Naive B cell (primary cell): ENCODE measurements at regions not wholly inside any gene's neighbourhood (a gene's known extent, or its start where the extent isn't known, plus 50 kb on each side); places are given as distances from the start of the nearest gene placed in this dataset.

Experiments
- ATAC-seq, 2 donors: fragments of 150-1000 bp; cut with Tn5 transposase; 2 replicates each; pipeline ENCODE4 v1.10.0; 2021; ENCODE audit warnings: low read depth in 2 of 2, mild to moderate bottlenecking in 2 of 2, moderate library complexity in 2 of 2
- DNase-seq: peaks from one replicate; pipeline ENCODE4 v3.0.0; 2022
- H3K27ac Mint-ChIP-seq, 6 donors: one replicate each; pipeline ENCODE4 v1.8.0; 2020 to 2022; ENCODE audit warnings: mild to moderate bottlenecking in 6 of 6, mixed read lengths in 6 of 6, moderate library complexity in 5 of 6, inconsistent platforms in 2 of 6
- H3K27me3 Mint-ChIP-seq, 3 donors: one replicate each; pipeline ENCODE4 v1.8.0; 2021 to 2022; ENCODE audit warnings: mixed read lengths in 3 of 3, mild to moderate bottlenecking in 1 of 3
- H3K36me3 Mint-ChIP-seq, 2 donors: one replicate each; pipeline ENCODE4 v1.8.0; 2020 to 2022; ENCODE audit warnings: mixed read lengths in 2 of 2, inconsistent platforms in 1 of 2, mild to moderate bottlenecking in 1 of 2
- H3K4me1 Mint-ChIP-seq, 3 donors: one replicate each; pipeline ENCODE4 v1.8.0; 2020 to 2022; ENCODE audit warnings: mixed read lengths in 3 of 3, inconsistent platforms in 1 of 3, mild to moderate bottlenecking in 1 of 3, moderate library complexity in 1 of 3
- H3K4me3 Mint-ChIP-seq, 8 donors: one replicate each; pipeline ENCODE4 v1.8.0; 2020 to 2022; ENCODE audit warnings: mild to moderate bottlenecking in 8 of 8, mixed read lengths in 8 of 8, moderate library complexity in 8 of 8, inconsistent platforms in 2 of 8
- H3K9me3 Mint-ChIP-seq, 7 donors: one replicate each; pipeline ENCODE4 v1.8.0; 2020 to 2022; ENCODE audit warnings: mixed read lengths in 7 of 7, mild to moderate bottlenecking in 5 of 7, inconsistent platforms in 2 of 7, moderate library complexity in 1 of 7

GRCh38 chr2:33900610-33901009 is 301.5 kb upstream of the FAM98A start:
- no peak for ATAC-seq
- Mint-ChIP-seq H3K4me1 (no peaks in the 10 kb centered on the region), H3K27ac (no peak overlapping the region)

GRCh38 chr2:33897741-33898140 is 298.6 kb upstream of the FAM98A start:
- H3K9me3 Mint-ChIP-seq, result peaks cover 0 to 17% (median 7%) of the 10 kb centered on the region in 7 donors
- DNase-seq, result no peak
- ATAC-seq, result no peak
- H3K27me3 Mint-ChIP-seq, result no peaks in the 10 kb centered on the region
- peaks cover 0 to 2% of the 10 kb centered on the region in 2 donors for H3K36me3 Mint-ChIP-seq
- peak overlapping the region in 2 of 6 donors; percentile 12 to 50 for H3K27ac Mint-ChIP-seq
- H3K4me1 Mint-ChIP-seq, result no peaks in the 10 kb centered on the region
- H3K4me3 Mint-ChIP-seq, result no peak overlapping the region

More at GRCh38 chr2:33900610-33901009, 301.5 kb upstream of the FAM98A start:
- peaks cover 0 to 9% of the 10 kb centered on the region in 2 donors for H3K36me3 Mint-ChIP-seq
- DNase-seq, result no peak
- peaks cover 0 to 20% (median 11%) of the 10 kb centered on the region in 7 donors for H3K9me3 Mint-ChIP-seq
- H3K27me3 Mint-ChIP-seq, result no peaks in the 10 kb centered on the region
- H3K4me3 Mint-ChIP-seq, result no peak overlapping the region

- no peak for ATAC-seq
- Mint-ChIP-seq H3K27ac (no peak overlapping the region), H3K4me3 (no peak overlapping the region), H3K4me1 (no peaks in the 10 kb centered on the region), H3K36me3 (no peaks in the 10 kb centered on the region), H3K9me3 (peaks cover 0 to 14% (median 4%) of the 10 kb centered on the region in 7 donors), H3K27me3 (no peaks in the 10 kb centered on the region)
- DNase-seq, result no peak
Measured at GRCh38 chr2:33893824-33894223, 294.7 kb upstream of the FAM98A start.

GRCh38 chr2:33891616-33892015 is 292.5 kb upstream of the FAM98A start:
- H3K9me3 Mint-ChIP-seq, result peaks cover 0 to 14% (median 3%) of the 10 kb centered on the region in 7 donors
- no peaks in the 10 kb centered on the region for H3K36me3 Mint-ChIP-seq
- peak overlapping the region in 1 of 6 donors; percentile 44 for H3K27ac Mint-ChIP-seq
- DNase-seq (no peak), ATAC-seq (no peak)
- H3K27me3 Mint-ChIP-seq, result no peaks in the 10 kb centered on the region
- no peak overlapping the region for H3K4me3 Mint-ChIP-seq
- H3K4me1 Mint-ChIP-seq, result no peaks in the 10 kb centered on the region

- ATAC-seq, result no peak
- no peaks in the 10 kb centered on the region for H3K4me1 Mint-ChIP-seq
Measured at GRCh38 chr2:33890686-33891085, 291.6 kb upstream of the FAM98A start.

GRCh38 chr2:33877348-33878016 is 278.4 kb upstream of the FAM98A start:
- DNase-seq, result no peak
- ATAC-seq, result no peak
- Mint-ChIP-seq H3K9me3 (peaks cover 0 to 18% (median 6%) of the 10 kb centered on the region in 7 donors), H3K36me3 (no peaks in the 10 kb centered on the region), H3K27ac (no peak overlapping the region), H3K4me1 (no peaks in the 10 kb centered on the region), H3K27me3 (no peaks in the 10 kb centered on the region), H3K4me3 (no peak overlapping the region)

More at GRCh38 chr2:33890686-33891085, 291.6 kb upstream of the FAM98A start:
- Mint-ChIP-seq H3K4me3 (no peak overlapping the region), H3K27ac (no peak overlapping the region), H3K27me3 (no peaks in the 10 kb centered on the region), H3K9me3 (peaks cover 0 to 14% (median 2%) of the 10 kb centered on the region in 7 donors), H3K36me3 (no peaks in the 10 kb centered on the region)
- DNase-seq, result no peak

DNA sequence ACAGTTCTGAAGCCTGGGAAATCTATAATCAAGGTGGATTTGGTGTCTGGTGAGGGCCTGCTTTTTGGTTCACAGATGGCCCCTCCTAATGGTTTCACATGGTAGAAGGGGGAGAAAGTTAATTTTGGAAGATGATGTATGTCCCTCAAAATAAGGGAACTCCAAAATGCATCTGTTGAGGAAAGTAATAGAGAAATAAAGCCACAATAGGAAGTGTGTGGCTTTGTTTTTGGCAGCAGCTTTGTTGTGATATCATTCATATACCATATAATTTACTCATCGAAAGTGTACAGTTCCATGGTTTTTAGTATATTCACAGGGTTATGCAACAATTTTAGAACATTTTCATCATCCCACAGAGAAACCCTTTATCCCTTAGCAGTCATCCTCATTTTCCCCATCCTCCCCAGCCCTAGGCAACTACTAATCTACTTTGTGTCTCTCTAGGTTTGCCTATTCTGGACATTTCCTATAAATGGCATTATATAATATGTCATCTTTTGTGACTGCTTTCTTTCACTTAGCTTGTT is 274.0 kb upstream of the FAM98A start:
- Mint-ChIP-seq H3K4me1 (no peaks in the 10 kb centered on the region), H3K9me3 (peaks cover 5 to 58% (median 20%) of the 10 kb centered on the region in 7 donors), H3K27me3 (no peaks in the 10 kb centered on the region), H3K4me3 (no peak overlapping the region), H3K36me3 (peaks cover 4 to 7% of the 10 kb centered on the region in 2 donors), H3K27ac (no peak overlapping the region)
- no peak for ATAC-seq
- DNase-seq, result no peak

GRCh38 chr2:33859811-33860461 is 260.8 kb upstream of the FAM98A start:
- ATAC-seq, result no peak
- Mint-ChIP-seq H3K4me3 (peak overlapping the region in 2 of 8 donors; percentile 6 to 38), H3K9me3 (peaks cover 0 to 37% (median 9%) of the 10 kb centered on the region in 7 donors), H3K27ac (no peak overlapping the region), H3K36me3 (no peaks in the 10 kb centered on the region), H3K4me1 (peaks cover 0 to 11% (median 9%) of the 10 kb centered on the region in 3 donors), H3K27me3 (no peaks in the 10 kb centered on the region)
- DNase-seq, result no peak

GRCh38 chr2:33859176-33859575 is 260.1 kb upstream of the FAM98A start:
- Mint-ChIP-seq H3K36me3 (no peaks in the 10 kb centered on the region), H3K4me1 (peaks cover 0 to 11% (median 9%) of the 10 kb centered on the region in 3 donors), H3K27ac (peak overlapping the region in 1 of 6 donors; percentile 53), H3K9me3 (peaks cover 2 to 40% (median 12%) of the 10 kb centered on the region in 7 donors), H3K27me3 (no peaks in the 10 kb centered on the region), H3K4me3 (peak overlapping the region in 1 of 8 donors; percentile 22)
- ATAC-seq (no peak), DNase-seq (no peak)

GRCh38 chr2:33848486-33848885 is 249.4 kb upstream of the FAM98A start:
- Mint-ChIP-seq H3K4me3 (no peak overlapping the region), H3K9me3 (peaks cover 12 to 22% (median 20%) of the 10 kb centered on the region in 7 donors), H3K4me1 (no peaks in the 10 kb centered on the region)

GRCh38 chr2:33839791-33840190 is 240.7 kb upstream of the FAM98A start:
- Mint-ChIP-seq H3K9me3 (peaks cover 0 to 5% (median 1%) of the 10 kb centered on the region in 7 donors), H3K27ac (no peak overlapping the region), H3K27me3 (no peaks in the 10 kb centered on the region), H3K36me3 (no peaks in the 10 kb centered on the region), H3K4me3 (no peak overlapping the region), H3K4me1 (no peaks in the 10 kb centered on the region)
- ATAC-seq (no peak), DNase-seq (no peak)

More at GRCh38 chr2:33848486-33848885, 249.4 kb upstream of the FAM98A start:
- H3K36me3 Mint-ChIP-seq, result peaks cover 0 to 19% of the 10 kb centered on the region in 2 donors
- H3K27me3 Mint-ChIP-seq, result no peaks in the 10 kb centered on the region
- no peak for DNase-seq
- H3K27ac Mint-ChIP-seq, result no peak overlapping the region
- ATAC-seq, result no peak

DNA sequence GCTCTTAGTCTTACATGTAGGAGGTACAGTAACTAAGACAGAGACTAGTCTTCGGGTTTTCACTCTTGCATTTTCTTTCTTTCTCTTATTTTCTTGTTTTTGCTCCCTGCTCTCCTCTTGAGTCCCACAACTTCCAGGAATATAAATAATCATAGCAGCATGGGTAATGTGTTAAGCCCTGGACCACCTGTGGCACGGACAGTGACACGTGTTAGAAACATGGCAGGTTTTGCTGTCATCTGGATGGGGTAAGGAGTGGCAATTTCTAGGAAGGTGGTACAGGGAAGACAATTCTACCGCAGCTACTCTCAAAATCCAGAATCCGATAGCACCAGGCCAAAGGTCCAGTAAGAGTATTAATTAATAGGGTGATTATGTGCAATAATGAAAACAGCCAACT is 237.5 kb upstream of the FAM98A start:
- DNase-seq (no peak), ATAC-seq (no peak)
- no peak overlapping the region for H3K27ac Mint-ChIP-seq

GRCh38 chr2:33835911-33836310 is 236.8 kb upstream of the FAM98A start:
- H3K27me3 Mint-ChIP-seq, result no peaks in the 10 kb centered on the region
- no peak for ATAC-seq
- H3K9me3 Mint-ChIP-seq, result peaks cover 0 to 10% (median 4%) of the 10 kb centered on the region in 7 donors
- DNase-seq, result no peak
- H3K4me3 Mint-ChIP-seq, result no peak overlapping the region
- H3K4me1 Mint-ChIP-seq, result no peaks in the 10 kb centered on the region
- no peak overlapping the region for H3K27ac Mint-ChIP-seq
- no peaks in the 10 kb centered on the region for H3K36me3 Mint-ChIP-seq

More for the DNA sequence above, 237.5 kb upstream of the FAM98A start:
- Mint-ChIP-seq H3K4me3 (no peak overlapping the region), H3K36me3 (no peaks in the 10 kb centered on the region), H3K9me3 (peaks cover 0 to 10% (median 4%) of the 10 kb centered on the region in 7 donors), H3K4me1 (no peaks in the 10 kb centered on the region), H3K27me3 (no peaks in the 10 kb centered on the region)

DNA sequence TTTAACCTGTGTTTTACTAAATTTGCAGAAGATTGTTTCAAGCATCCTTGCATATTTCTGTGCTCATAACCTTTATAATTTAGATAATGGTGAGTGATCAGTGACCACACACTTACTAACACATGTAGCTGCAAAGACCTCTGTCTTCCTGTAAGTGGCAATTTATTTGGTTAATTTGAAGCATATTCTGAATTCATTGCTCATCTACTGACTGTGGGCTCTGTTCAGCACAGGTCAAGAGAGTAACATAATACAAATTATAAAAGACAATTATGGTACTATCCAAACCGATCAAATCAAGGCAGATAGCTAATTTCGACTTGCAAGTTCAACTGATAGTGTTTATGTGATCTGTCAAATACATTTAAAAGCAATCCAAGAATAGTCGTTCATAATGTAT is 223.9 kb upstream of the FAM98A start:
- Mint-ChIP-seq H3K36me3 (peaks cover 0 to 7% of the 10 kb centered on the region in 2 donors), H3K27me3 (no peaks in the 10 kb centered on the region), H3K4me3 (no peak overlapping the region), H3K9me3 (peaks cover 0 to 15% (median 3%) of the 10 kb centered on the region in 7 donors), H3K4me1 (no peaks in the 10 kb centered on the region), H3K27ac (no peak overlapping the region)
- DNase-seq (no peak), ATAC-seq (no peak)
